NCI-H526 treated with DMSO at 0.1 percent for 48 hours (cell line): ENCODE measurements at regions not wholly inside any gene's neighbourhood (a gene's known extent, or its start where the extent isn't known, plus 50 kb on each side); places are given as distances from the start of the nearest gene placed in this dataset.
"Not testable (repeated sequence)": the region's sequence is repeated elsewhere in the genome, so short reads cannot be mapped to it uniquely, and the experiment has no call there.

Experiments
- DNase-seq: peaks from one replicate; lab custom pipeline; 2025; lab: John Stamatoyannopoulos, UW

GRCh38 chr12:63508543-63508942 lies 159.8 kb downstream of the DPY19L2 start:
- no peak for DNase-seq

GRCh38 chr12:63499567-63499966 lies 168.7 kb downstream of the DPY19L2 start:
- no peak for DNase-seq

GRCh38 chr12:63498239-63498638 lies 170.1 kb downstream of the DPY19L2 start:
- no peak for DNase-seq

- DNase-seq: no peak
These were observed 171.6 kb downstream of the DPY19L2 start for GRCh38 chr12:63496654-63497053.

GRCh38 chr12:63495974-63496373 lies 172.3 kb downstream of the DPY19L2 start:
- no peak for DNase-seq

GRCh38 chr12:63493357-63493756 lies 174.9 kb downstream of the DPY19L2 start:
- not testable (repeated sequence) for DNase-seq

- DNase-seq: no peak
These were observed 188.1 kb downstream of the DPY19L2 start for GRCh38 chr12:63480186-63480585.

- no peak for DNase-seq
These were observed 198.1 kb downstream of the DPY19L2 start for GRCh38 chr12:63470161-63470560.

GRCh38 chr12:63467951-63468350 lies 200.3 kb downstream of the DPY19L2 start:
- no peak for DNase-seq

- DNase-seq: no peak
These were observed 210.4 kb downstream of the DPY19L2 start for GRCh38 chr12:63457857-63458256.

GRCh38 chr12:63457428-63457827 lies 210.9 kb downstream of the DPY19L2 start:
- DNase-seq: no peak

- no peak for DNase-seq
These were observed 217.5 kb downstream of the DPY19L2 start for GRCh38 chr12:63450816-63451215.

GRCh38 chr12:63450334-63450733 lies 218.0 kb downstream of the DPY19L2 start:
- DNase-seq: no peak

- no peak for DNase-seq
These were observed 222.9 kb downstream of the DPY19L2 start for GRCh38 chr12:63445224-63445880.

- DNase-seq: peak; percentile 84
These were observed 228.2 kb downstream of the DPY19L2 start for GRCh38 chr12:63440048-63440447.

- not testable (repeated sequence) for DNase-seq
These were observed 233.9 kb downstream of the DPY19L2 start for GRCh38 chr12:63434384-63434783.

- not testable (repeated sequence) for DNase-seq
These were observed 240.3 kb downstream of the DPY19L2 start for GRCh38 chr12:63427969-63428368.

GRCh38 chr12:63427029-63427428 lies 241.3 kb downstream of the DPY19L2 start:
- not testable (repeated sequence) for DNase-seq

- DNase-seq: no peak
These were observed 243.6 kb downstream of the DPY19L2 start for GRCh38 chr12:63424671-63425070.

- no peak for DNase-seq
These were observed 244.5 kb downstream of the DPY19L2 start for GRCh38 chr12:63423839-63424238.

GRCh38 chr12:63420206-63420644 lies 248.1 kb downstream of the DPY19L2 start:
- DNase-seq: peak; percentile 54

- no peak for DNase-seq
These were observed 249.1 kb downstream of the DPY19L2 start for GRCh38 chr12:63419154-63419553.

- DNase-seq: no peak
These were observed 251.5 kb downstream of the DPY19L2 start for GRCh38 chr12:63416788-63417187.

GRCh38 chr12:63415357-63415756 lies 252.9 kb downstream of the DPY19L2 start:
- no peak for DNase-seq
